ENCODE measurements at regions not wholly inside any gene's neighbourhood (a gene's known extent, or its start where the extent isn't known, plus 50 kb on each side); places are given as distances from the start of the nearest gene placed in this dataset.
"Not testable (repeated sequence)": the region's sequence is repeated elsewhere in the genome, so short reads cannot be mapped to it uniquely, and the experiment has no call there.

DNA sequence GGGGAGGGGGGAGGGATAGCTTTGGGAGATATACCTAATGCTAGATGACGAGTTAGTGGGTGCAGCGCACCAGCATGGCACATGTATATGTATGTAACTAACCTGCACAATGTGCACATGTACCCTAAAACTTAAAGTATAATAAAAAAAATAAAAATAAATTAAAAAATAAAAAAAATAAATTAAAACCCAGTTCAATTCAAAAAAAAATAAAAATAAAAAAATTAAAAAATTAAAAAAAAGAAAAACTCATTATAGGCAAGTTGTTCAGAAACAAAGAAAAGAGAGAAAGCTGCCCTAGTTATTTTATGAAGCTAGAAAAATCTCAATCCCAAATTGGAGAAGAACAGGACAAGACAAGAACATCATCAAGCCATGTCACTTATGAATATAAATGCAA lies 147.5 kb upstream of the PRR20G start:
- not testable (repeated sequence) for DNase-seq

DNA sequence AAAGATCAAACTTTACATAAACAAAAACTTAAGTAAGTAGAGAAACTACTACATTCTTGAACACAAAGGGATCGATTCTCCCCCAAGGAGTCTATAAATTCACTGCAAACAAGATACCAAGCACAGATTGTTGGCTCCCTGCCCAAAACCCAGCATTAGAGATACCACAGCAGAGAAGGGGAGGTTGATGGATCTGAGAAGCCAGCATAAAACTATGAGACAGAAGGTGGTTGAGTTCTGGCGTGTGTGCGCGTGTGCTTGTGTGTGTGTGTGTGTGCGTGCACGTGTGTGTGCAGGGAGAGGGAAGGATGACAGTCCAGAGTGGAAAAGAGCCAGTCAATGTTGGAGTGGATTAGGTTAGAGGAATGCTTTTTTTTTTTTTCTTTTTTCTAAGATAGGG lies 143.2 kb upstream of the PRR20G start:
- no peak for DNase-seq

DNA sequence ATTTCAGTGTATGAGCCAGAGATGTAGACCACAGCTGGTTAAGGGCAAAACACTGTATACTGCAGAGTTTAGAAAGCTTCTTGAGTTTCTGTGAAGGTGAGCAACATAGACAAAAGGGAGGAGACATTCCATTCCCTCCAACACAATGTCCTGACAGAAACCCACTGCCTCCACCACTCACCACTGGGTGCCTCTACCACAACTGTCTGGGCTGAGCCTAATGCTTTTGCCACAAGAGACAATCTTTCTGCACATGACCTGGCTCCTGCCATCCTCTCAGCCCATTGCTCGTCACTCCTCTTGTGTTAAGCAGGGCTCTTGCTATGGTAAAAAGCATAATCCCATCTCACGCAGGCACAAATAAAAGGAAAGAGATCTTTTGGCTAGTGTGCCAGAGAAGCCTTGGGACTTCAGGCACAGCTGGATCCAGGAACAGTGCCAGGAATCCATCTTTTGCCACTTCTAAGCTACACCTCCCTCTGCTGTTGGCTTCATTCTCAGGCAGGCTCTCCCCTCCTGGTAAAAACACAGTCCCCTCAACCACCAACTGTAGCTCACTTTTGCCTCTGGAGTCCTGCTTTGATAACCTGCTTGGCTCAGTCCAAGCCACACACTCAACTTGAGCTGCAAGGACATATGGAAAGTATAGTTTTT lies 140.6 kb upstream of the PRR20G start:
- DNase-seq, result no peak

DNA sequence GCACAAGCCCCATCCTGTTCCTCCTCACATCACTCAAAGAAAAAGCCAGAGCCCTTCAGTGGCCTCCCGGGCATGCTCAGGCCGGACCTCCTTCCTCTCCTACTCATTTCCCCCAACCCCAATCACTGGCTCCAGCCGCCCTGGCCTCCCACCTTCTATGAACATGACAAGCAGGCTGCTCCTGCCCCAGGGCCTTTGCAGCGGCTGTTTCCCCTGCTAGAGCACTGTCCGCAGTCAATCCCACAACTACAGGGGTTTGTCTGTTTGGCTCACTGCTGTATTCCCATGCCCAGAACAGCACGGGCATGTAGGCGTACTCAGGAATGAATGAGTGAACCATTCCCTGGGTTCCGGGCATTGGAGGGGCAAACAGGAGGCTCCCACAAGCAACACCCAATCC lies 139.8 kb upstream of the PRR20G start:
- no peak for DNase-seq

DNA sequence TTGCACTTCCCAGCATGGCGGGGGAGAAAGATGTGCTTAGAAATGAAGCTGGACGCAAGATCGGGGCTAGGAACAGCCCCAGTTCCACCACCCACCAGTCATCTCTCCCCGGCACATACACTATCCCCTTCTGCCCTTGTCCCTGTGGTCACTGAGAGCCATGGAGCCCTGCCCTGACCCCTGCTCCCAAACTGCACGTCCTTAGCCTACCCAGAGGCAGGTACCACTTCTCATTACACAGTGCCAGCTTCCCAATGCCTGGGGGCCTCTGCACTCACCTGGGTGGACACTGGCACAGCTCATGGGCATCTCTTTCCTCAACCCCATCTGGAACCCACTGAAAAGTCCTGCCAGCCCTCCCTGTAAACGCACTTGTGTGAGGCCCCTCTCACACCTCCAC lies 139.3 kb upstream of the PRR20G start:
- DNase-seq, result no peak

DNA sequence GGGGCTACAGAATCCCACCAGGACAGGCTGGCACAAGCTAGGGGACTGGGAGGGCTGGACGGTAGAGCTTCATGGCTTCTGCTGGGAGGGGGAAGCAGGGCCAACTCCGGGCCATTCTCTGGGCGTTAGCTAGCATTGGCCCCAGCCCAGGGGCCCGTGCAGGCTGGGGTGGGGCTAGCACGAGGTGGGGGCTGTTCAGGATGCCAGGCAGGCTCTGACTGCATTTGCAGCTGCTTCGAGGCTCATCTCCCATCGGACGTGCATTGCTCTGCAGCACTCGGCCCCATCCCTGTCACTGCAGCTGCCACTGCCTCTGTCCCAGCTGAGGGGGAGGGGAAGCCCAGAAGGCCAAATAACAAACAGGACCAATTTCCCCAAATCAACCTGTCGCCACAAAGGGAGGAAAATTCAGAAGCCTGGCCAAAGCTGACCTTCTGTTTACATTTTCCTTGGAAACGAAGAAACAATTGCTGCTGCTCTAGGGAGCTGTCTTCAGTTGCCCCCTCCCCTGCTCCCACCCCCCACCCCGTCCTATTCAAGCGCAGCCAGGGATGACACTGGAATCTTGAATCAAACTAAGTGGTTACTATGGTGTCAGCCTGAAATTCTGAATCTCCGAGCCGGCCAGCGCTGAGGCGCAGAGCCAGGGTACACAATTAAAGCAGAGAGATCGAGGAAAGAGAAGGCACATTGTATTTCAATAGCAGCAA lies 138.8 kb upstream of the PRR20G start:
- DNase-seq, result no peak

DNA sequence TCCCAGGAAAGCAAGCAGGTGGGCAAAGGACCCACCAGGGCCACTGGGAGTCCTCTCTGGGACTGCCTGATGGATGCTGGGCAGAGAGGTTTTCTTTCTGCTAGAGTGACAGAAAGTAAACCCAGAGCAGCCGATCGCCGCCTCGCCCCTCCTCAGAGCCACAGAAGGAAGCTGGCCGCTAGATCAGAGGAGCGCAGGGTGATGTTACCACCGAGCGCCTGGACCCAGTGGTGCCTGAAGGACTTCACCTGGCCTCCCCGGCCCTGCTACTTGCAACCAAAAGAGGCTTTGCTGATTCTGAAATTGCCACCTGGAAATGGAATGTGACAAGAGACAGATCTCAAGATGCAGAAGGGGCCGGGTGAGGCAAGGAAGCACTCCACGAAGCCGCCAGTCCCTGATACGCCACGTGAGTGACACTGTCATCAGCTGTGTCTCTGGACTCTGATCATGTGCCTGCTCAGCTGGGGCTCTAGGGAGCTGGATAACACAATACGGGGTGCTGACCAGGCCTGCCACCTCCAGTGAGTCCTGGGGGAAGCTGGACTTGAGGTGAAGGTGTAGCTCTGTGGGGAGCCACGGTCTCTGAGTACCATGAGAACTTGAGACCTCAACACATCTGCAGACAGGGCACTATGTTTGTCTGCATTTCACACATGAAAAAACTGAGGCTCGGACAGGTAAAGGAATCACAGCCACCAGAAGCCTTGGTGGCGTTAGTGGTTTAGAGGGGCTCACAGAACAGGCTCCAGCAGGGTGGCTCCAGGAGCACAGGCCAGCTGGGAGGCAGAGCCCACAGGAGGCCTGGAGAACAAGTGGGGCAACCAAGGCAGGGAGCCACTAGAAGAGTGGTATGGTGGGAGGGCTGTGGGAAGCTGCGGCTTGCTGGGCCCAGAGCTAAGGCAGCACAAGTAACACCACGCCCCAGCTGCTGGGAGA lies 137.9 kb upstream of the PRR20G start:
- DNase-seq, result no peak

DNA sequence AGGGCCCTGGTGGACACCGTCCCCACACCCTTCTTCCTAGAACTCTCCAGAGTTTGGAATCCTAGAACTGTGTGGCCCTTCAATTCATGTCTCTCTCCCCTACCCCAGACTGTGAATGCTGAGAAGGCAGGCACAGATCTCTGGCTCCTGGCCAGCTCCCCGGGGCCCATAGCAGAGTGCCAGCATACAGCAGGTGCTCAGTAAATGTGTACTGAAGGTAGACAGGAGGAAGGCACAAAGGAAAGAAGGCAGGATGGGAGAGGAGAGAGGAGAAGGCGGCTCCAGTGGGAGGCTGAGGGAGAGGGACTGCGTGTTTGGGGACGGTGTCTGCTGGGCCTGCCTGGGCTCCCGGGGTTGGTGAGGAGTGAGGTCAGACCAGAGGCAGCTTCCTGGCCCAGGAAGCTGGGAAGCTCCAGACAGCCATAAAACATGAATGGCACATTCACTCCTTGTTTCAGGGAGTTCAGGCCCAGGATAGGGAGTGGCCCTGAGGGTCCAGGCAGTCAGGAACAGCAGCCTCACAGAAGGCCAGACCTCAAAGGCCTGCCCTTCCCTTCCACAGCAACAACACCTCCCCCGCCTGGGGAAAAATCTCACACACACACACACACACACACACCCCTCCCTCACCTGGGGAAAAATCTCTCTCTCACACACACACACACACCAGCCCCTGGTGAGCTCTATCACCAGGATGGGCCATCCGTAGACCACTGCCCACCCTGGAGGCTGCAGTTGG lies 137.1 kb upstream of the PRR20G start:
- DNase-seq, result no peak

DNA sequence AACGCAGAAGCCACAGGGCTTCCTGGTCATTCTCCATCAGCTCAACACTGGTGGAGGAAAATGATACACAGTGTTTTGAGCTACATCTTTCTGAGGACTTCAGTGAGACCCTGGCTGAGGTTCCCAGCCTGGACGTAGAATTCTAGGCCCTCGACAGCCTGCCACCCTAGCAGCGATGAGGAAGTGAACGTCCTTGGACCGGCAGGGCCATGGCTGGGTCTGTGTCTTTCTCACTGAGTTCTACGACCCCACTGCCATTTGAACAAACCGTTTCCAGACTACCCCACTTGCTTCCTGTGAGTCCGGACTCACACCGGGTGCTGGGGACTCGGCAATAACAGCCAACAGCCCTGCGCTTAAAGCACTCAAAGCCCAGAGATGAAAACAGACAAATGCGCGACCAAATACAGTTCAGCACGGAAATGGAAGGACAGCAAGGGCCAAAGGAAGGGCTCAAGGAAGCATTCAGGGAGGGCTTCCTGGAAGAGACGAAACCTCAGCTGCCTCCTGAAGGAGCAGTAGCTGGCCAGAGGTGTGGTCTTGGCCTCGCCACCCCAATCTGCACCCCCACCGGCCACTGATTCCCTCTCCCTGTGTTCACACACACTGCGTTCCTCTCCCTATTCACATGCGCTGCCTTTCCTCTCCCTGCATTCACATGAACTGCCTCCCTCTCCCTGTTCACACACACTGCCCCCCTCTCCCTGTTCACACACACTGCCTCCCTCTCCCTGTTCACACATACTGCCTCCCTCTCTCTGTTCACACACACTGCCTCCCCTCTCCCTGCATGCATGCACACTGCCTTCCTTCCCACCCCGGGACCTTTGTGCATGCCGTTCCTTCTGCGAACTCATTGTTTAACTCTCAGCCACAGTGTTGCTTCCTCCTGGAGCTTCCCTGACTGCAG lies 136.3 kb upstream of the PRR20G start:
- no peak for DNase-seq

DNA sequence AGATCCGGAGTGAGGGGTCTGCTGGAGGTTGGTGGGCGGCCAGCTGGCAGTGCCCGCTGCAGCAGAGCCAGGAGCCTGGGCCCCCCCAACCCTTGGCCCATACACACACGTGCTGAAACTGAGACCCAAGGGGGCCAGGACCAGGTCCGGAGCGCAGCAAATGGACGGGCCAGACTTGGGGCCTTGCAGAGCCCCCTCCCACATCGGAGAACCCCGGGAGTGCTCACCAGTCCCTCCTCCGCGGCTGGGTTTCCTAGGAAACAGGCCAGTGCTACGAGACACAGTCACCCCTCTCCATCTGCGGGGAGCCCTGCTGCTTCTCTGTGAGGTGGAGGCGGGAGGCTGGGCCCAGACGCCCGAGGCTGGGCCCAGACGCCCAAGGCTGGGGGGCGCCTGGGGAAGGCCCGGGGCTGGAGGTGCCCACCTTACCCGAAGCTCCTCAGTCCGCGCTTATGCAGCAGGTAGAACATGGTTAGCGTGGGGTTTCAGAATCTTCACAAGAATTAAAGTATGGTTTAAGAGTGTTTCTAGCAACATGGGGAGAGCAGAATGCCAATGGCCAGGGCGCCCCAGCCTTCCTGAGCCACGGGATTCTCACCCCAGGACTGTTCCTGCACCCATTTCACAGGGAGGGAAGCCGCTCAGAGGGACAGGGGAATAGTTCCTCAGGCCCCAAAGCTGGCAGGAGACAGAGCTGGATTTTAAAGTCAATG lies 135.0 kb upstream of the PRR20G start:
- DNase-seq, result no peak

DNA sequence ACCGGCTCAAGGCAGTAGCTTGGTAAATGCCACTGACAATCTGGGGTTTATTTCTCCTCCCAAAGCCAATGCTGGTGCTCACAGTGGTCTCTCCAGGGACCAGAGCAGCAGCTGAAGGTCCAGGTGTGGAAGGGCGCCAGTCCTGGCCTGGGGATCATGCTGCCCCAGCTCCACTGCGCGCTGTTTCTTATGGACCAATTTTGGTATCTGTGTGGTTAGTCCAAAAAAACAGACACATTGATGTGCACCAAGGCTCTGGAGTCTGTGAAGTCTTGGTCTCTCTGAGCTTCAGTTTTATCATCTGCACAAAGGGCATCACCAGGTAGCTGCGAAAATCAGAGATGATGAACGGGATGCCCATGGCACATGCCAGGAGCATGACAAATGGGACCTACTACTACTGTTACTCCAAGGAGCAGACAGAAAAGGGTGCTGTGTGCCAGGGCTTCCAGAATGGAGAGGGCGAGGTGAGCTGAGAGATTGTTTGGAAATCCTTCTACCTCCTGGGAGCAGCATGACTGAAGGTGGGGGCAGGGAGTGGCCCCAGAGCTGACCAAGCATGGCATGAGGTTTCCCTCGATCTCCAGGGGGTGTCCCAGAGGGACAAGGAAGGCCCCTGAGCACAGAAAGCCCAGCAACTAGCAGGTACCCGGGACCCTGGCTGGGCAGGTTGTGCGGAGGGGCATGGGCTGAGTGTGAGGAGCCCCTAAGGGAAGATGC lies 134.3 kb upstream of the PRR20G start:
- no peak for DNase-seq

DNA sequence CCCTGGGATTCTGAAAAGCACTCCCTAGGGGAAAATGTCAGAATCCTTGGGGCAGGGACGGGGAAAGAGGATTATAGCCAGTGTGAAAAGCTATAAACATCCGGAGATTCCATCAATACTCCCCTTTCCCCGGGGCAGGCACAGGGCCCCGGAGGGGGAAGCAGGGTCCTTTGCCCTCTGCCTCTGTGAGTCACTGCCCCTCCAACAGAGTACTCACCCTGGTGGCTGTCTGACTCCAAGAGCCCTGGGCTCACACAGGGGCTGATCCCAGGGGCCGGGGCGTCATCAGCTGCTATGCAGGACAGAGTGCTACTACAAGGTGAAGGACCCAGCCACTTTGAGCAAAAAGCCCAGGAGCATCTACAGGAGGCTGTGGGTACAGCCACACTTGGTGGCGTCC lies 133.0 kb upstream of the PRR20G start:
- no peak for DNase-seq

DNA sequence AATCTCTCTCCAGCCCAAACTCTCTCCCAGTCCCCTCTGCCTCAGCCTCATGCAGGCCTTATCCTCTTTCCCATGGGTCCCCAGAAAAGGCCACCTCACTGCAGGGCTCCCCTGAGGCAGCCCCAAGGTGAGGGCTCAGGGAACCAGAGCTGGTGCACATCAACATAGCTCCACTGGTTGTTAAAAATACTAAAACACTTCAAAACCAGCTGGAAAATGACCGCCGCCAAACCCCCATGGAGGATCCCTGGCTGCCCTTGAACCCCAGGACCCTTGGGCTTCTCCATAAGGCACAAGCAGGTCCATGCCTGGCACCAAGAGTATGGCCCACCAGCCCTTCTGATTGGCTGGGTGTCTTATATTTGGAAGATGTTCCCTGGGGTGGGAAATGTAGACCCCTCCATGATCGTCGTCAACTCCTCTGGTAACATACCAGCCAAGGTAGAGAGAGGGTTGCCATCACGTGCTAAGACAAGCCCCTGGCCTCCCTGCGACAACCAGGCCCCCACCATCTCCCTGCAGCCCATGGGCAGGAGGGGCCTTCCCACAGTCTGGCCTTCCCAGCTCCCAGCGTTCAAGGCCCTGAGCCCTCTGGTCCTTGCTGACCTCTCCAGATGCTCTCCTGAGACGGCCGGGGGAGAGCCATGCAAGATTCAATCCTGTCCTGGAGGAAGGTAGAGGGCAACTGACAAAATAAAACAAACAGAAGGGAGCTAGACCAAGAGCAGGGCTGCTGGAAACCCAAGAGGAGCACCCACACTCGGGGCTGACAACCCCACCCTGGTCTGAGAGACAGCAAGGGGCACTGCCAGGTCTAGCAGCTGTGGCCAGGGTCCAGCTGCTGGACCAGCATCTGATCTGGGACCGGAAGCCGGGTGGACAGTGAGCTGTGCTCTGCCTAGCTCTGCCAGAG lies 132.1 kb upstream of the PRR20G start:
- no peak for DNase-seq

DNA sequence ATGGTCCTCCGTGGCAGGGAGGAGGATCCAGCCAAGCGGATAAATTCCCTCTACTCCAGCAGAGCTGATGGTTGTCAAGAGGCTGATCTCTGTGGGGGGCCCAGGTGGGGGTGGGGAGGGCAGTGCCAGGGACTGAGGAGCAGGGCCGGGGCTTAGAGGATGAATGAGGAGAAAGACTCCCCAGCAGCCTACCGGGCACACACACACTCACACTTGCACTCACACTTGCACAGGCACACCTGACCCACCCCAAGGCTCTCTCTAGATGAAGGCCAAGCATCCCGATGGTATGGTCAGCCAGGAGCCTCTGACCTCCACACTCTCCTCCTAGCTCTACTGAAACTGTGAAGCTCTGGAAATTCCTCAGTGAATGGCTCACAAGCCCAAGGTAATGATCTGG lies 131.3 kb upstream of the PRR20G start:
- DNase-seq, result no peak

DNA sequence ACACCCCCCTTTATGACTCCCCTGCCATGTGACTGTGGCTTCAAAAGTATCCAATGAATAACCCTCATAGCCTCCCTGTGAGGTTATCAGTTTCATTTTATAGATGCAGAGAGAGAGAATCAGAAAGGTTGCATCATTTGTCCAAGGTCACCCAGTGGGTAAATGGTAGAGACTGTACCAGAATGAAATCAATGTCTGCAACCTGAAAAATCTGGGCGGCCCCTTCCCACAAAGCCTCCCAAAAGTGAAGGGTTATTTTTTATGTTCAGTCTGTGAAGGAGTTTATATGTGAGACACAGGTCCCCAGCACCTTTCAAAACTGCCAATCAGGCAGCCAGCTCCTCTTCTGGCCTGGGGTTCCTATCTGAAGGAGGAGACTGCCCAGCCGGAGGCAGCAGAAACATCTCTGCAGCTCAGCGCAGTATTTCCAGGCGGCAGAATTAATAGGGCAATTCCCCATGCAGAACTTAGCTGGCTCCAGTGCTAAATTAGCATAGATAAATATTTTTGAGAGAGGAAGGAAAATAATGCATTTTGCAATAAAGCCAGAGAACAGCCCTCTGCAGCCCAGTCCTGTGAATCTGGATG lies 130.8 kb upstream of the PRR20G start:
- no peak for DNase-seq

DNA sequence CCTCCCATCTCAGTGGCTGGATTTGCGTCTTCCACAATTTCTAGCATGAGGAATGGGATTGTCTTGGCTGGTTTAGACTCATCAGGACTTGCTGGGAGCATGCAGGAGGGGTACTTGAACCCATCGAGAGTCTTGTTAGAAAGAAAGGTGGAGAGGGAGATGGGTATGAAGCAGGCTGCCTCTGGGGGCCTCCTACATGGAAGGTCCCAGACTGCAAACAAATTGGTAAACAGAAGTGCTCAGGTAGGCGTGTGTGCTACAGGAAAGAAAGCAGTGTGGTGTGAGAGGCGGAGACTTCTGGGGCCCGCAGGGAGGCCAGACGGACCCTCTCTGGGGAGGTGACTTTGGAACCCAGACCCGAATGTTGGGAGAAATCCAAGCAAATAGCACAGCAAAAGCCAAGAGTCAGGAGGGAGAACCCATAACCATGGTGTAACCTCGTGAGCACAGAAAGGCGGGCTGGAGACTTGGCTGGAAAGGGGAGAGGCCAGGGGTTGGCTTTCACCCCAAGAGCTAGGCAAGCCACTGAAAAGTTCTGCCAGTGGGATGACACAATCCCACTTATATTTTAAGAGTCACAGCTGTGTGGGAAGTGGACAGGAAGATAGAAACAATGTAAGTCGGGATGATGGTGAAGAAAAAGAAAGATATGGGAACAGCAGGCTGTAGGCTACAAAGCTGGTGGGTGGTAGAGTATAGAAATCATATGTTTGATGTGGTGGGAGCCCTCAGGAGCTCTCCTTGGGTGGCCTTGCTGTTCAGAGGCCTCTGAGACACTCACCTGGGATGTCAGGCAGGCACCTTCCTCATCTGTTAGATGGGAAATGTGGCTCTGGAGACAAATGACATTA lies 130.1 kb upstream of the PRR20G start:
- DNase-seq, result no peak

DNA sequence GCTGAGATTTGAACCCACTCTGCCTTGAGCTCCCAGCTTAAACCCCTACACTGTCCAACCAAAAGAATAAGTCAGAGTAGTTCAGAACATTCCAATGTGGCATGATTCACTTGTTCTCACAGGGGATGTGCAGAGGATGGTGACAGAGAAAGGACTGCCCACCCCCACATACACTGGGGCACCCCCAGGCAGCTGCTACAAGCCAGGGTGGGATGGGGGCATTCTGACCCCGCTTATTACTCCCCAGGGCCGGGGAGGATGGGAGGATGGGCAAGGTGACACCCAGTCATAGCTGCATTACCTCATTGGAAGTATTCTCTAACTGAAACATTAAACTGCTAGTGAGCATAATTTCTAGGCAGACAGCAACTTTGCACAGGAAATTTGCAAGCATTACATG lies 126.0 kb upstream of the PRR20G start:
- no peak for DNase-seq

DNA sequence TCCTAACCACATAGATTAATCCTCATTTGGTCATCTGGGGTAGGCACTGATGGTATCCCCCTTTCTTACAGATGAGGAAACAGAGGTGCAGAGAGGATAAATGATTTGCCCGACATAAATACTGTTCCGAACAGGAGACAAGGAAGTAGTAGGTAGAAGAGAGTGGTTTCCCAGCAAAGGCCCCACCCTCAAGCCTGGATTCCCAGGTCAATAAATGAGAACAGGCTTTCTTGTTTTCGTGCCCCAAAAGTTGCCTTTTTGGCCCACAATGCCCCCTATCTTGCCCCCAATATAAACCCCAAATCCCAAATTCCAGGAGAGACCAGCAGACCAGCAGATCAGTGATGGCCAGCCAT lies 125.5 kb upstream of the PRR20G start:
- DNase-seq, result no peak

Data from T-helper 9 cell (primary cell).